Hypothalamus (tissue), 51 donors: ENCODE measurements at regions not wholly inside any gene's neighbourhood (a gene's known extent, or its start where the extent isn't known, plus 50 kb on each side); places are given as distances from the start of the nearest gene placed in this dataset.
A peak's percentile ranks its signal among the peaks of the same experiment; 100 is the strongest.

ENCODE experiments used
- DNase-seq, 51 donors: peaks; one replicate each; lab custom pipeline; 2025; lab: John Stamatoyannopoulos, UW

GRCh38 chr11:69377953-69378302 lies 84.0 kb downstream of the MYEOV start:
- DNase-seq, result no peak

- DNase-seq, result no peak
Measured at GRCh38 chr11:69378303-69379141, 84.6 kb downstream of the MYEOV start.

- DNase-seq, result no peak
Measured at GRCh38 chr11:69380451-69380901, 86.5 kb downstream of the MYEOV start.

- DNase-seq, result peak in 12 of 51 donors; percentile 4 to 41 (median 24)
Measured at GRCh38 chr11:69380921-69381581, 87.1 kb downstream of the MYEOV start.

GRCh38 chr11:69381681-69382130 lies 87.8 kb downstream of the MYEOV start:
- no peak for DNase-seq

- peak in 9 of 51 donors; percentile 6 to 41 (median 19) for DNase-seq
Measured at GRCh38 chr11:69382131-69383128, 88.5 kb downstream of the MYEOV start.

- DNase-seq, result no peak
Measured at GRCh38 chr11:69383372-69384250, 89.7 kb downstream of the MYEOV start.

GRCh38 chr11:69384251-69385143 lies 90.5 kb downstream of the MYEOV start:
- DNase-seq, result no peak

- no peak for DNase-seq
Measured at GRCh38 chr11:69385144-69385820, 91.3 kb downstream of the MYEOV start.

- DNase-seq, result no peak
Measured at GRCh38 chr11:69385832-69386427, 92.0 kb downstream of the MYEOV start.

GRCh38 chr11:69386594-69387408 lies 92.8 kb downstream of the MYEOV start:
- DNase-seq, result no peak

- no peak for DNase-seq
Measured at GRCh38 chr11:69387409-69387885, 93.5 kb downstream of the MYEOV start.

GRCh38 chr11:69388210-69388609 lies 93.3 kb upstream of the LINC01488 start:
- no peak for DNase-seq

GRCh38 chr11:69388661-69389060 lies 92.8 kb upstream of the LINC01488 start:
- DNase-seq, result no peak

GRCh38 chr11:69390561-69390960 lies 90.9 kb upstream of the LINC01488 start:
- DNase-seq, result no peak
